ENCODE measurements at regions not wholly inside any gene's neighbourhood (a gene's known extent, or its start where the extent isn't known, plus 50 kb on each side); places are given as distances from the start of the nearest gene placed in this dataset.

DNA sequence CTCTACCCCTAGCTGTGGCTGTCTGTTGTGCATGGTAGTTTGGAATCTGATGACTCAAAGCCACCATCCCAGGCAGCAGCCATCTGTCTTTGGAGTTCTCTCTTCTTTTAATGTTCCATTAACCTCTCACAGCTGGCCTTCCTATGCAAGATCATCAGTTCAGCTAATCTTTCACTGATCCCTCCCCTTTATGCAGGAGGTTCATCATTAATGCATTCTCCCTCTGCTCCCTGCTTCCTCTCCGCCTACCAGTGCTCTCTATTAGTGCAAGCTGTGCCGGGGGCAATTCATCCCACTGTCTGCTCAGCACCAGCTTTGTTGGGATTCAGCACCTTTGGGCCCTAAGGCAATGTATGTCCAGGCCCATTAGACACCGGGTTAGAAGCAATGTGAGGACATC, 413.0 kb upstream of the LRRC4C start:
- Histone ChIP-seq H3K4me3 (replicated peaks in 1 of 4; ENCODE audit: control extremely low read depth in 1 of 4, insufficient read depth in 1 of 4, low read depth in 3 of 4, low read length in 4 of 4) (no peak overlapping the region), H3K79me2 (ENCODE audit: control insufficient read depth, insufficient read depth, low read length) (no peaks in the 10 kb centered on the region), H3K4me1 (ENCODE audit: control insufficient read depth, extremely low read depth, insufficient read depth, low read length) (no peaks in the 10 kb centered on the region), H3K27me3 (ENCODE audit: control insufficient read depth, insufficient read depth, low read length) (no peaks in the 10 kb centered on the region), H3K9ac (ENCODE audit: insufficient read depth, low read length) (no peak overlapping the region), H3K4me2 (ENCODE audit: extremely low read depth, insufficient read depth, low read length) (no peak overlapping the region), H4K20me1 (ENCODE audit: control insufficient read depth, extremely low read depth, insufficient read depth, low read length) (no peaks in the 10 kb centered on the region), H2AFZ (ENCODE audit: low read length) (no peak overlapping the region), H3K36me3 (ENCODE audit: control insufficient read depth, insufficient read depth, low read length) (no peaks in the 10 kb centered on the region), H3K9me3 (ENCODE audit: control insufficient read depth, insufficient read depth, low read depth, low read length) (no peaks in the 10 kb centered on the region), H3K27ac (ENCODE audit: insufficient read depth, low read length) (no peak overlapping the region)
- TF ChIP-seq, protein P1, sequence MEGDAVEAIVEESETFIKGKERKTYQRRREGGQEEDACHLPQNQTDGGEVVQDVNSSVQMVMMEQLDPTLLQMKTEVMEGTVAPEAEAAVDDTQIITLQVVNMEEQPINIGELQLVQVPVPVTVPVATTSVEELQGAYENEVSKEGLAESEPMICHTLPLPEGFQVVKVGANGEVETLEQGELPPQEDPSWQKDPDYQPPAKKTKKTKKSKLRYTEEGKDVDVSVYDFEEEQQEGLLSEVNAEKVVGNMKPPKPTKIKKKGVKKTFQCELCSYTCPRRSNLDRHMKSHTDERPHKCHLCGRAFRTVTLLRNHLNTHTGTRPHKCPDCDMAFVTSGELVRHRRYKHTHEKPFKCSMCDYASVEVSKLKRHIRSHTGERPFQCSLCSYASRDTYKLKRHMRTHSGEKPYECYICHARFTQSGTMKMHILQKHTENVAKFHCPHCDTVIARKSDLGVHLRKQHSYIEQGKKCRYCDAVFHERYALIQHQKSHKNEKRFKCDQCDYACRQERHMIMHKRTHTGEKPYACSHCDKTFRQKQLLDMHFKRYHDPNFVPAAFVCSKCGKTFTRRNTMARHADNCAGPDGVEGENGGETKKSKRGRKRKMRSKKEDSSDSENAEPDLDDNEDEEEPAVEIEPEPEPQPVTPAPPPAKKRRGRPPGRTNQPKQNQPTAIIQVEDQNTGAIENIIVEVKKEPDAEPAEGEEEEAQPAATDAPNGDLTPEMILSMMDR (conservative IDR thresholded peaks at IDR 0.05 in 1 of 2, IDR thresholded peaks at IDR 0.05 in 1 of 2; ENCODE audit: low read depth in 1 of 2, low read length in 2 of 2), result no peak
- TF ChIP-seq EZH2 (IDR thresholded peaks at IDR 0.05; ENCODE audit: low read length, missing control alignments), result no peak
- DNase-seq (ENCODE audit: low read depth in 2 of 2), result no peak

DNA sequence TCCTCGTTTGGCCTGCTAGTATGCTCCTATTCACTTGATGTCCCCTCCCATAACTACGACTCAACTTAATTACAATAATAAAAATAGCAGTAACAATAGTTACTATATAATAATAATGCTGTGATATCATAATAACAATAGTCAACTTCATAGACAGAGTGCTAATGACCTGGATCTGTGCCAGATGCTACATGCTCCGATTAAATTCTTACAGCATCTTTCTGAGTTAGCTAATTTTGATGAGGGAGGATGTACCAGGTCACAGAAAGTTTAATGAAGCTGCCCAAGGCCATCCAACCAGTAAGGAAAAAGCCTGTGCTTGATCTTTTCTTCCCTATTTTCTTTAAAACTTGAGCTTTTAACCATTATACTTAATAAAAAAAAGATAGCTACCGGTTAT, 413.4 kb upstream of the LRRC4C start:
- Histone ChIP-seq H3K36me3 (ENCODE audit: control insufficient read depth, insufficient read depth, low read length) (no peaks in the 10 kb centered on the region), H4K20me1 (ENCODE audit: control insufficient read depth, extremely low read depth, insufficient read depth, low read length) (no peaks in the 10 kb centered on the region), H2AFZ (ENCODE audit: low read length) (no peak overlapping the region), H3K79me2 (ENCODE audit: control insufficient read depth, insufficient read depth, low read length) (no peaks in the 10 kb centered on the region), H3K27ac (ENCODE audit: insufficient read depth, low read length) (no peak overlapping the region), H3K4me2 (ENCODE audit: extremely low read depth, insufficient read depth, low read length) (no peak overlapping the region), H3K4me3 (replicated peaks in 1 of 4; ENCODE audit: control extremely low read depth in 1 of 4, insufficient read depth in 1 of 4, low read depth in 3 of 4, low read length in 4 of 4) (no peak overlapping the region), H3K4me1 (ENCODE audit: control insufficient read depth, extremely low read depth, insufficient read depth, low read length) (no peaks in the 10 kb centered on the region), H3K27me3 (ENCODE audit: control insufficient read depth, insufficient read depth, low read length) (no peaks in the 10 kb centered on the region), H3K9ac (ENCODE audit: insufficient read depth, low read length) (no peak overlapping the region), H3K9me3 (ENCODE audit: control insufficient read depth, insufficient read depth, low read depth, low read length) (no peaks in the 10 kb centered on the region)
- no peak for DNase-seq (ENCODE audit: low read depth in 2 of 2)
- no peak for TF ChIP-seq EZH2 (IDR thresholded peaks at IDR 0.05; ENCODE audit: low read length, missing control alignments)
- TF ChIP-seq, protein P1 (conservative IDR thresholded peaks at IDR 0.05 in 1 of 2, IDR thresholded peaks at IDR 0.05 in 1 of 2; ENCODE audit: low read depth in 1 of 2, low read length in 2 of 2), result no peak

DNA sequence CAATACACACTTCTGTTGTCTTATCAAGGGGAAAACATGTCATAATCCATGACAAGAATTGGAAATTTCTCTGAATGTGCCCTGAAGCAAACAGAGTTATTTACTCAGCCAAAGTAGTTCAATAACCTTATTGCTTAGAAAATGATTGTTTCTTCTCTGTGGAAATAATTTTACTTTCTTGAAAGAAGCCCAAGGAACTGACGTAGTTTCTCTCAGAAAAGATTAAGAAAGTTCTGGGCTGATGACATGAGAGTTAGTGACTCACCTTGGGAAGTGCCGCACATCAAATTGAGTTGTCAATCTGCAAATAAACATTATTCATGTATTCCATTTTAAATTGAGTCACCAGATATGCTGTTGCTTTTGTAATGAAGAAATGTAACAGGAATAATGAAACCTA, 418.6 kb upstream of the LRRC4C start:
- Histone ChIP-seq H3K4me3 (replicated peaks in 1 of 4; ENCODE audit: control extremely low read depth in 1 of 4, insufficient read depth in 1 of 4, low read depth in 3 of 4, low read length in 4 of 4) (no peak overlapping the region), H3K27ac (ENCODE audit: insufficient read depth, low read length) (no peak overlapping the region), H3K36me3 (ENCODE audit: control insufficient read depth, insufficient read depth, low read length) (no peaks in the 10 kb centered on the region), H3K79me2 (ENCODE audit: control insufficient read depth, insufficient read depth, low read length) (no peaks in the 10 kb centered on the region), H4K20me1 (ENCODE audit: control insufficient read depth, extremely low read depth, insufficient read depth, low read length) (no peaks in the 10 kb centered on the region), H3K4me2 (ENCODE audit: extremely low read depth, insufficient read depth, low read length) (no peak overlapping the region), H2AFZ (ENCODE audit: low read length) (no peak overlapping the region), H3K9me3 (ENCODE audit: control insufficient read depth, insufficient read depth, low read depth, low read length) (no peaks in the 10 kb centered on the region), H3K4me1 (ENCODE audit: control insufficient read depth, extremely low read depth, insufficient read depth, low read length) (no peaks in the 10 kb centered on the region), H3K27me3 (ENCODE audit: control insufficient read depth, insufficient read depth, low read length) (no peaks in the 10 kb centered on the region), H3K9ac (ENCODE audit: insufficient read depth, low read length) (no peak overlapping the region)
- DNase-seq (ENCODE audit: low read depth in 2 of 2), result peak in 1 of 2 donors; percentile 82
- TF ChIP-seq, protein P1 (conservative IDR thresholded peaks at IDR 0.05 in 1 of 2, IDR thresholded peaks at IDR 0.05 in 1 of 2; ENCODE audit: low read depth in 1 of 2, low read length in 2 of 2), result no peak
- TF ChIP-seq EZH2 (IDR thresholded peaks at IDR 0.05; ENCODE audit: low read length, missing control alignments), result no peak
